Skeletal muscle satellite cell (primary cell): ENCODE measurements at regions not wholly inside any gene's neighbourhood (a gene's known extent, or its start where the extent isn't known, plus 50 kb on each side); places are given as distances from the start of the nearest gene placed in this dataset.

Source experiments
- H3K27me3 ChIP-seq: 2 replicates; pipeline ENCODE4 v1.7.0; 2013; ENCODE audit warnings: low read length; ENCODE audit not compliant: control insufficient read depth, insufficient read depth
- H3K36me3 ChIP-seq: 2 replicates; pipeline ENCODE4 v1.7.0; 2013; ENCODE audit warnings: mild to moderate bottlenecking, control low read depth, low read length; ENCODE audit not compliant: insufficient read depth
- H3K4me1 ChIP-seq: 2 replicates; pipeline ENCODE4 v1.7.0; 2013; ENCODE audit warnings: low read length; ENCODE audit not compliant: control insufficient read depth, insufficient read depth
- H3K4me2 ChIP-seq: 2 replicates; pipeline ENCODE4 v1.7.0; 2013; ENCODE audit warnings: mild to moderate bottlenecking, low read length
- H3K4me3 ChIP-seq: 2 replicates; pipeline ENCODE4 v1.7.0; 2013; ENCODE audit warnings: low read length
- H3K9ac ChIP-seq: 2 replicates; pipeline ENCODE4 v1.7.0; 2013; ENCODE audit warnings: mild to moderate bottlenecking, low read depth, low read length, moderate library complexity
- H3K9me3 ChIP-seq: replicated peaks from 2 replicates; pipeline ENCODE4 v1.7.0; 2013; ENCODE audit warnings: mild to moderate bottlenecking, control low read depth, low read length

- H3K4me3 ChIP-seq: no peak overlapping the region
- no peaks in the 10 kb centered on the region for H3K4me1 ChIP-seq
- H3K9me3 ChIP-seq: peaks cover 11% of the 10 kb centered on the region
- H3K4me2 ChIP-seq: no peak overlapping the region
- H3K27me3 ChIP-seq: no peaks in the 10 kb centered on the region
- no peak overlapping the region for H3K9ac ChIP-seq
- H3K36me3 ChIP-seq: no peaks in the 10 kb centered on the region
These were observed 70.5 kb downstream of the IRX2 start for GRCh38 chr5:2680979-2681378.

GRCh38 chr5:2677689-2678088 lies 73.8 kb downstream of the IRX2 start:
- H3K4me1 ChIP-seq: no peaks in the 10 kb centered on the region
- H3K36me3 ChIP-seq: no peaks in the 10 kb centered on the region
- no peaks in the 10 kb centered on the region for H3K27me3 ChIP-seq
- H3K4me3 ChIP-seq: no peak overlapping the region
- no peak overlapping the region for H3K4me2 ChIP-seq
- no peak overlapping the region for H3K9ac ChIP-seq
- peaks cover 20% of the 10 kb centered on the region for H3K9me3 ChIP-seq

DNA sequence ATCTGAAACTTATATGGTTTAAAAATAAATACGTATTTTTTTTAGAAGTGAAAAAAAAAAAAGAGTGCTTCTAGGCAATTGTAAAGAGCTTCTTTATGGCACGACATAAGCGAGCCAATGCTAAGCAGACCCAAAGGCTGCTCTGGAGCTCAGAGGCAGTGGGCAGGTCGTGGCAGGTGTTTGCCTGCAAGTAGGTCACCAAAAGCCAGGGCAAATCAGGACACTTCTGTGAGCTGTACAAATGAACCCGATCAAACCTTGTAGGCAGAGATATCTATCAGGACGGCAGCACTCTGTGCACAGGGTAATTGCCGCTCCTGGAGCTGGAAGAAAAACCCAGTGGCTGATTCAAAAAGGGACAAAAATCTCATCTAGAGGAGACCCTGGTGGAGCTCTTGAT lies 75.9 kb downstream of the IRX2 start:
- Histone ChIP-seq H3K4me2 (no peak overlapping the region), H3K36me3 (no peaks in the 10 kb centered on the region), H3K9me3 (peaks cover 20% of the 10 kb centered on the region), H3K27me3 (no peaks in the 10 kb centered on the region), H3K4me3 (no peak overlapping the region), H3K9ac (no peak overlapping the region), H3K4me1 (no peaks in the 10 kb centered on the region)

DNA sequence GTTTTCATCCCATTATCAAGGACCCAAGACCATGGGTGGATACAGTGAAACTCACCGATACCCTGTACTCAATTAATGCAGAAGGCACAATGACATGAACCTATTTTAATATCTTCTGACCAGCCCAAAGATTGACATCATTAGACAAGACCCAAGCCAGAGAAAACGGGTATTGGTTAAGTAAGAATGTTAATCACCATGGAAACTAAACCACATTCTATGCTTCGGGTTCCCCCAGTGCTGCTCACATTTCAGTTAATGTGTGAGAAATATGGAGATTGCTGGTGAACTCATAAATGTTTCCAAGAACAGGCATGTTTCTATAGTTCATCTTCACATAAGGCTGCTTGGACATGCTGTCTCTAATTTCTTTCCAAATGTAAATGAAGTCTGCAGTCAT lies 77.0 kb downstream of the IRX2 start:
- H3K9me3 ChIP-seq: peaks cover 22% of the 10 kb centered on the region
- H3K4me3 ChIP-seq: no peak overlapping the region
- H3K4me1 ChIP-seq: no peaks in the 10 kb centered on the region
- no peaks in the 10 kb centered on the region for H3K27me3 ChIP-seq
- no peaks in the 10 kb centered on the region for H3K36me3 ChIP-seq
- no peak overlapping the region for H3K9ac ChIP-seq
- H3K4me2 ChIP-seq: no peak overlapping the region

GRCh38 chr5:2670940-2671339 lies 80.5 kb downstream of the IRX2 start:
- H3K27me3 ChIP-seq: no peaks in the 10 kb centered on the region
- H3K4me1 ChIP-seq: no peaks in the 10 kb centered on the region
- no peak overlapping the region for H3K4me2 ChIP-seq

GRCh38 chr5:2669913-2670312 lies 81.6 kb downstream of the IRX2 start:
- Histone ChIP-seq H3K9ac (no peak overlapping the region), H3K4me2 (no peak overlapping the region), H3K9me3 (peaks cover 22% of the 10 kb centered on the region), H3K4me1 (no peaks in the 10 kb centered on the region), H3K36me3 (no peaks in the 10 kb centered on the region), H3K27me3 (no peaks in the 10 kb centered on the region), H3K4me3 (no peak overlapping the region)

More at GRCh38 chr5:2670940-2671339, 80.5 kb downstream of the IRX2 start:
- Histone ChIP-seq H3K4me3 (no peak overlapping the region), H3K9me3 (peaks cover 25% of the 10 kb centered on the region), H3K9ac (no peak overlapping the region), H3K36me3 (no peaks in the 10 kb centered on the region)

- Histone ChIP-seq H3K4me1 (no peaks in the 10 kb centered on the region), H3K9me3 (peaks cover 20% of the 10 kb centered on the region), H3K36me3 (no peaks in the 10 kb centered on the region), H3K4me3 (no peak overlapping the region), H3K9ac (no peak overlapping the region), H3K4me2 (no peak overlapping the region), H3K27me3 (no peaks in the 10 kb centered on the region)
These were observed 82.2 kb downstream of the IRX2 start for GRCh38 chr5:2669259-2669658.

DNA sequence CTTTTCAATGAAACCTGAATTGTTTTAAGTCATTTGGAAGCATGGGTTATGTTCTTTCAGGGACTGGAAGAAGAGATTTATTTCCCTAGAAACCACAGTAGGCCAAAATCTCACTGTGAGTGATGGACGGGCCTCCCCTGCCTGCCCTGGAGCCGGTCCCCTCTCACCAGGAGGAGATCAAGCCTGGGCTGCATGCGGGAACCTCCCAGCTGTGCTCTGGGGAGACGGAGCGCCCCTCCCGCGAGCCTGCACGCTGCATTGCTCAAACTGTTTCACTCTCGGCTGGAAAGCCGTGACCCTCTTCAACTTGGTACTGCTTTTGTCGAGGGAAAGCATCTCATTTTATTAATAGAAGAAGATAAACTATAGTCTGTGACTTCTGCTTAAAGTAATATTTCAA lies 85.4 kb downstream of the IRX2 start:
- Histone ChIP-seq H3K4me1 (no peaks in the 10 kb centered on the region), H3K9ac (no peak overlapping the region), H3K27me3 (no peaks in the 10 kb centered on the region), H3K36me3 (no peaks in the 10 kb centered on the region), H3K4me2 (no peak overlapping the region), H3K9me3 (peaks cover 22% of the 10 kb centered on the region), H3K4me3 (no peak overlapping the region)

DNA sequence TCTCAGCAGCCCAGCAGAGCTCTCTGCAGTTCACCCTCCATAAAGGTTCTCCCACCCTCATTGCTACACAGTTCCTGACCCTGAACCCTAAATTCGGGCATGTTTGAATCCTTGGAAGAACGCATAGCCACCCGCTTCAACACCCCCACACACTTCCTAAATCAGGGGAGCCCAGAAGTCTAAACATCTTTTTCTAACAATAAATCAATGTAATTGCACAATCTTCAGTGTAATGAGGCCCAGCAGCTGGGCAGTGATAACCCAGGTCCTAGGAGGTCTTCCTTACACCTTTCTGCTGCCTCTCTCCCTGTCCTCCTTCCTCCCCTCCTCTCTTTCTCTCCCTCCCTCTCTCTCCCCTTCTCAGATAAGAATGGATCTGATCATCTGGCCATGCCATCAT lies 88.0 kb downstream of the IRX2 start:
- no peak overlapping the region for H3K4me3 ChIP-seq
- H3K27me3 ChIP-seq: no peaks in the 10 kb centered on the region

DNA sequence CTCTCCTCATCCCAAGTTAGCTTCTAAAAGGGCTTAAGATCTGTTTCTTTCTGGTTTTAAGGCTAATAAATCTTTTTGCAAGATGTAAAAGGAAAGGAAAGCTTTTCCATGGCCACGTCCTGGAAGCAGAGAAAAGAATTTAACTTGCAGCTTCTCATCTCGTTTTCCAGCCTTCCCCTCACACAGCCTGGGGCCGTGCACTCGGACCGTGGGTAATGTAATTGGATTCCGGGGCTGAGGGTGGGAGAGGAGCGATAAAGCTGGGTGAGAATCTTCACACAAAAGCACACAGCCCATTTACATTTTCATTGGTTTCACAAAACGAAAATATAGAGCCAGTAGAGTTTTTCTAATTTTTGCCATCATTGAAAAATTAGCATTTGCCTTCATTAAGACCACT lies 91.2 kb downstream of the IRX2 start:
- Histone ChIP-seq H3K4me3 (no peak overlapping the region), H3K36me3 (no peaks in the 10 kb centered on the region), H3K9me3 (peaks cover 18% of the 10 kb centered on the region), H3K27me3 (no peaks in the 10 kb centered on the region), H3K4me2 (no peak overlapping the region), H3K9ac (no peak overlapping the region), H3K4me1 (no peaks in the 10 kb centered on the region)

More for the DNA sequence above, 88.0 kb downstream of the IRX2 start:
- Histone ChIP-seq H3K36me3 (no peaks in the 10 kb centered on the region), H3K4me1 (no peaks in the 10 kb centered on the region), H3K9ac (no peak overlapping the region), H3K4me2 (no peak overlapping the region), H3K9me3 (peaks cover 13% of the 10 kb centered on the region)

DNA sequence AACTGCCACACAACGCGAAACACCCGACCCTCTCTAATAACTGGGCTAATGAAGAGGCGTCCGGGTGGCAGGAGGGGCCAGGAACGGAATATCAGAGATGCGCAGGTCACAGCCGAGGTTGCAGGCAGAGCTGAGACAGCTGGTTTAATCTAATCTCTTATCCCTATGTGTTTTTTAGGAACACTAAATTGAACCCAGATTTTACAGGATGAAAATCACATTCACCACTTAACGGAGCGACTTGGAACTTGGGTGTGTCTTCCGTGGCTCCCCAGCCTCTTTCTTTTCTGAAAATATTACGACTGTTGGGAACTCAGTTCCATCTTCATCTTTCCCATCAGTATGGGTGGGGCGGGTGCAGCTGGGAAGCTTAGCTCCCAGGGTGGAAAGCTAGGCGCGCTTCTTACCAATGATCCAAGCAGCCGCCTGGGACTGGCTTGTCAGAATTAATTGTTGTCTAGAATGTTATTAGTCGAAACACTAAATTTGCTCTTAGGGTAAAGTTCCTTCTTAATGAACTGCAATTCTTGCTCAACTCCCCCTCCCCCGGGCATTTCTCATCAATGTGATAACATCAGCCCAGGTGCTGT lies 92.5 kb downstream of the IRX2 start:
- Histone ChIP-seq H3K27me3 (no peaks in the 10 kb centered on the region), H3K36me3 (no peaks in the 10 kb centered on the region), H3K9ac (no peak overlapping the region), H3K4me1 (no peaks in the 10 kb centered on the region), H3K4me2 (no peak overlapping the region), H3K9me3 (peaks cover 18% of the 10 kb centered on the region), H3K4me3 (no peak overlapping the region)

GRCh38 chr5:2658447-2658846 lies 93.0 kb downstream of the IRX2 start:
- H3K9ac ChIP-seq: no peak overlapping the region
- no peaks in the 10 kb centered on the region for H3K36me3 ChIP-seq
- H3K27me3 ChIP-seq: no peaks in the 10 kb centered on the region
- no peak overlapping the region for H3K4me2 ChIP-seq
- H3K4me1 ChIP-seq: no peaks in the 10 kb centered on the region
- peaks cover 18% of the 10 kb centered on the region for H3K9me3 ChIP-seq
- no peak overlapping the region for H3K4me3 ChIP-seq
